Caki2 (cell line): ENCODE measurements at regions not wholly inside any gene's neighbourhood (a gene's known extent, or its start where the extent isn't known, plus 50 kb on each side); places are given as distances from the start of the nearest gene placed in this dataset.

ENCODE experiments used
- DNase-seq: peaks from one replicate; pipeline ENCODE4 v3.0.0-alpha.2; 2015; ENCODE audit warnings: low read depth
- in situ Hi-C: cut with HindIII; loops from 2 replicates; pipeline ENCODE4 v1.10.0; 2016; ENCODE audit warnings: low sequenced_read_pairs, low pct_unique_long_range_greater_than_20kb, mixed read lengths

GRCh38 chr6:150529646-150530045 lies 70.0 kb upstream of the PLEKHG1 start:
- no peak for DNase-seq
- in situ Hi-C loops: no loop called here

GRCh38 chr6:150531957-150532356 lies 67.7 kb upstream of the PLEKHG1 start:
- no peak for DNase-seq
- in situ Hi-C loops: no loop called here

- in situ Hi-C loops: no loop called here
- DNase-seq: no peak
These were observed 65.1 kb upstream of the PLEKHG1 start for GRCh38 chr6:150534553-150534952.

- in situ Hi-C loops: no loop called here
These were observed 64.4 kb upstream of the PLEKHG1 start for GRCh38 chr6:150535151-150535804.

GRCh38 chr6:150535818-150536220 lies 63.9 kb upstream of the PLEKHG1 start:
- no peak for DNase-seq
- in situ Hi-C loops: no loop called here

More at GRCh38 chr6:150535151-150535804, 64.4 kb upstream of the PLEKHG1 start:
- no peak for DNase-seq

GRCh38 chr6:150536835-150537234 lies 62.9 kb upstream of the PLEKHG1 start:
- in situ Hi-C loops: no loop called here
- DNase-seq: no peak

GRCh38 chr6:150537491-150537890 lies 62.2 kb upstream of the PLEKHG1 start:
- in situ Hi-C loops: no loop called here
- DNase-seq: no peak

GRCh38 chr6:150537893-150538292 lies 61.8 kb upstream of the PLEKHG1 start:
- in situ Hi-C loops: no loop called here

GRCh38 chr6:150539111-150539510 lies 60.6 kb upstream of the PLEKHG1 start:
- in situ Hi-C loops: no loop called here
- DNase-seq: no peak

More at GRCh38 chr6:150537893-150538292, 61.8 kb upstream of the PLEKHG1 start:
- DNase-seq: no peak

- DNase-seq: no peak
- in situ Hi-C loops: no loop called here
These were observed 60.1 kb upstream of the PLEKHG1 start for GRCh38 chr6:150539568-150539967.

- in situ Hi-C loops: no loop called here
- DNase-seq: no peak
These were observed 58.1 kb upstream of the PLEKHG1 start for GRCh38 chr6:150541576-150541975.

- no peak for DNase-seq
- in situ Hi-C loops: no loop called here
These were observed 56.5 kb upstream of the PLEKHG1 start for GRCh38 chr6:150543178-150543577.

- DNase-seq: no peak
- in situ Hi-C loops: no loop called here
These were observed 54.9 kb upstream of the PLEKHG1 start for GRCh38 chr6:150544793-150545192.

- no peak for DNase-seq
- in situ Hi-C loops: no loop called here
These were observed 53.2 kb upstream of the PLEKHG1 start for GRCh38 chr6:150546457-150546856.

GRCh38 chr6:150547502-150548222 lies 52.0 kb upstream of the PLEKHG1 start:
- no peak for DNase-seq
- in situ Hi-C loops: no loop called here

GRCh38 chr6:150548330-150548729 lies 51.4 kb upstream of the PLEKHG1 start:
- DNase-seq: no peak
- in situ Hi-C loops: no loop called here

GRCh38 chr6:150549007-150549406 lies 50.7 kb upstream of the PLEKHG1 start:
- DNase-seq: no peak
- in situ Hi-C loops: no loop called here

- in situ Hi-C loops: no loop called here
- no peak for DNase-seq
These were observed 50.0 kb upstream of the PLEKHG1 start for GRCh38 chr6:150549674-150550101.
